ENCODE measurements at regions not wholly inside any gene's neighbourhood (a gene's known extent, or its start where the extent isn't known, plus 50 kb on each side); places are given as distances from the start of the nearest gene placed in this dataset.
"Not testable (repeated sequence)": the region's sequence is repeated elsewhere in the genome, so short reads cannot be mapped to it uniquely, and the experiment has no call there.

DNA sequence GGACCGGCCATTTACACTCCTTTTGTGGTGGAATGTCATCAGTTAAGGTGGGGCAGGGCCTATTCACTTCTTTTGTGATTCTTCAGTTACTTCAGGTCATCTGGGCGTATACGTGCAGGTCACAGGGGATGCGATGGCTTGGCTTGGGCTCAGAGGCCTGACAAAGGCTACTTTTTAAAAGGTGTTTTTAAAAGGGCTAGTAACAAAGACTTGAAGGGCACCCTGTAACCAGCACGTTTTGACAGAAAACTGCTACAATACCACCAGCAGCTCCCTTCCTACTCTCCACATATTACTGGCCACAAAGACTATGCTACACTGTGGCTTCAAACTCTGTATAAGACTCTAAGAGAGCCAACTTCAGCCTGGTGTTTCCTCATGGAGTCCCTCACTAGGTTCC lies 151.6 kb upstream of the KCTD3 start:
- not testable (repeated sequence) for DNase-seq (ENCODE audit: low read depth); H3K9ac ChIP-seq (ENCODE audit: low read length); H3K27me3 Mint-ChIP-seq (ENCODE audit: low read depth, unreplicated experiment); H3K79me2 ChIP-seq (ENCODE audit: insufficient read depth, low read length); H3K36me3 Mint-ChIP-seq (ENCODE audit: low read depth, unreplicated experiment); H3K4me1 ChIP-seq (ENCODE audit: insufficient read depth, low read length); H2AFZ ChIP-seq (ENCODE audit: low read depth, low read length); FAIRE-seq; H4K20me1 ChIP-seq (ENCODE audit: insufficient read depth, low read length); H3K27me3 ChIP-seq (ENCODE audit: insufficient read depth, low read length); H3K27ac ChIP-seq (ENCODE audit: low read depth, low read length); H3K4me2 ChIP-seq (ENCODE audit: low read length); H3K4me1 Mint-ChIP-seq (ENCODE audit: low read depth, unreplicated experiment); H3K36me3 ChIP-seq (ENCODE audit: insufficient read depth, low read length); H3K4me3 Mint-ChIP-seq (ENCODE audit: unreplicated experiment); H3K9me3 Mint-ChIP-seq (ENCODE audit: unreplicated experiment); H3K27ac Mint-ChIP-seq (ENCODE audit: unreplicated experiment); H3K4me3 ChIP-seq (ENCODE audit: insufficient read depth, low read depth, low read length); H3K9me3 ChIP-seq (ENCODE audit: insufficient read depth, low read depth, low read length)

DNA sequence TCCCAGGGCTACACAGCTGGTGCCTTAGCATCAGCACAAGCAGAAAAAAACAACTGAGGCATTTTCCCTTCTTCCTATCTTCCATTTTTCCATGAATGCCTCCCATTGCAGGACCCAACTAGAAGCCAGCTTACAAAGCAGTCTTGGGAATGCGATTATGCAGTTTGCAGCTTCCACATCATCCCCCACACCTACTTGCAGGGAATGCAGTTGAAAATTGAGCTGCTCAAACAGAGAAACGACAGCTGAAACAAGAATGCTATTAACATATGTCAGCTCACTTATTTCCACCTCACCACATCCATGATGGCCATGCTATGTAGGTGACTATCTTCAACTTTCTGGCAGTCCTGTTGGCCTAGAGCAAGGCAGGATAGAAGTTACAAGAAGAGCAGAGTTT lies 150.6 kb upstream of the KCTD3 start:
- Mint-ChIP-seq H3K4me3 (ENCODE audit: unreplicated experiment) (no peak overlapping the region), H3K27ac (ENCODE audit: unreplicated experiment) (no peak overlapping the region), H3K36me3 (ENCODE audit: low read depth, unreplicated experiment) (no peaks in the 10 kb centered on the region), H3K4me1 (ENCODE audit: low read depth, unreplicated experiment) (peaks cover 6% of the 10 kb centered on the region), H3K9me3 (ENCODE audit: unreplicated experiment) (no peaks in the 10 kb centered on the region), H3K27me3 (ENCODE audit: low read depth, unreplicated experiment) (no peaks in the 10 kb centered on the region)
- Histone ChIP-seq H4K20me1 (ENCODE audit: insufficient read depth, low read length) (no peaks in the 10 kb centered on the region), H3K9me3 (ENCODE audit: insufficient read depth, low read depth, low read length) (no peaks in the 10 kb centered on the region), H3K4me3 (ENCODE audit: insufficient read depth, low read depth, low read length) (no peak overlapping the region), H3K4me1 (ENCODE audit: insufficient read depth, low read length) (peaks cover 3% of the 10 kb centered on the region), H3K27me3 (ENCODE audit: insufficient read depth, low read length) (no peaks in the 10 kb centered on the region), H3K27ac (ENCODE audit: low read depth, low read length) (no peak overlapping the region), H2AFZ (ENCODE audit: low read depth, low read length) (no peak overlapping the region), H3K4me2 (ENCODE audit: low read length) (no peak overlapping the region), H3K9ac (ENCODE audit: low read length) (no peak overlapping the region), H3K79me2 (ENCODE audit: insufficient read depth, low read length) (no peaks in the 10 kb centered on the region), H3K36me3 (ENCODE audit: insufficient read depth, low read length) (no peaks in the 10 kb centered on the region)
- DNase-seq (ENCODE audit: low read depth) (no peak), FAIRE-seq (no peak)
- TF ChIP-seq, protein P1, sequence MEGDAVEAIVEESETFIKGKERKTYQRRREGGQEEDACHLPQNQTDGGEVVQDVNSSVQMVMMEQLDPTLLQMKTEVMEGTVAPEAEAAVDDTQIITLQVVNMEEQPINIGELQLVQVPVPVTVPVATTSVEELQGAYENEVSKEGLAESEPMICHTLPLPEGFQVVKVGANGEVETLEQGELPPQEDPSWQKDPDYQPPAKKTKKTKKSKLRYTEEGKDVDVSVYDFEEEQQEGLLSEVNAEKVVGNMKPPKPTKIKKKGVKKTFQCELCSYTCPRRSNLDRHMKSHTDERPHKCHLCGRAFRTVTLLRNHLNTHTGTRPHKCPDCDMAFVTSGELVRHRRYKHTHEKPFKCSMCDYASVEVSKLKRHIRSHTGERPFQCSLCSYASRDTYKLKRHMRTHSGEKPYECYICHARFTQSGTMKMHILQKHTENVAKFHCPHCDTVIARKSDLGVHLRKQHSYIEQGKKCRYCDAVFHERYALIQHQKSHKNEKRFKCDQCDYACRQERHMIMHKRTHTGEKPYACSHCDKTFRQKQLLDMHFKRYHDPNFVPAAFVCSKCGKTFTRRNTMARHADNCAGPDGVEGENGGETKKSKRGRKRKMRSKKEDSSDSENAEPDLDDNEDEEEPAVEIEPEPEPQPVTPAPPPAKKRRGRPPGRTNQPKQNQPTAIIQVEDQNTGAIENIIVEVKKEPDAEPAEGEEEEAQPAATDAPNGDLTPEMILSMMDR (IDR thresholded peaks at IDR 0.05; ENCODE audit: insufficient read depth, low read depth, low read length) = no peak
- TF ChIP-seq EZH2 (IDR thresholded peaks at IDR 0.05; ENCODE audit: insufficient read depth, low read length) = no peak

DNA sequence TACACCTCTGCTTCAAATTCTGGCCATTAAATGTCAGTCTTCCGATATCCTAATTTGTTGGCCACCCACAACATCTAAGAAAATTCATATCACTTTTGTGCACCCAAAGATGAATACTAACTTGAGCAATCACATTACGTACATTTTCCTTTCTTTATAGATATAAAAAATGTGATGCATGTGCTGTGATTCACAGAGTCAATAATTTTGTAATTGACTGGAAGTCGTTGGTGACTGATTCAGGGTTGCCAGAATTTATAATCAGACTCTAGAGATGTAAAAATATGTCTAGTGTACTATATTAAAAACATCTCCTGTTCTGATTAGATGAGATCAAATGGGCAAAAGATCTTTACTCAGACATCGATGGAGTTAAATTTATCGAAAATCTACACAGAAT lies 150.0 kb upstream of the KCTD3 start:
- no peak overlapping the region for H3K4me3 Mint-ChIP-seq (ENCODE audit: unreplicated experiment)
- H3K27ac Mint-ChIP-seq (ENCODE audit: unreplicated experiment) = no peak overlapping the region
- no peak for TF ChIP-seq EZH2 (IDR thresholded peaks at IDR 0.05; ENCODE audit: insufficient read depth, low read length)
- TF ChIP-seq, protein P1 (IDR thresholded peaks at IDR 0.05; ENCODE audit: insufficient read depth, low read depth, low read length) = no peak
- no peak overlapping the region for H3K27ac ChIP-seq (ENCODE audit: low read depth, low read length)
- H3K4me1 ChIP-seq (ENCODE audit: insufficient read depth, low read length) = peaks cover 3% of the 10 kb centered on the region
- peaks cover 6% of the 10 kb centered on the region for H3K4me1 Mint-ChIP-seq (ENCODE audit: low read depth, unreplicated experiment)
- no peaks in the 10 kb centered on the region for H3K27me3 Mint-ChIP-seq (ENCODE audit: low read depth, unreplicated experiment)
- H3K36me3 ChIP-seq (ENCODE audit: insufficient read depth, low read length) = no peaks in the 10 kb centered on the region
- no peaks in the 10 kb centered on the region for H4K20me1 ChIP-seq (ENCODE audit: insufficient read depth, low read length)
- DNase-seq (ENCODE audit: low read depth) = no peak
- H3K4me2 ChIP-seq (ENCODE audit: low read length) = no peak overlapping the region
- FAIRE-seq = no peak
- H3K4me3 ChIP-seq (ENCODE audit: insufficient read depth, low read depth, low read length) = no peak overlapping the region
- no peaks in the 10 kb centered on the region for H3K27me3 ChIP-seq (ENCODE audit: insufficient read depth, low read length)
- H2AFZ ChIP-seq (ENCODE audit: low read depth, low read length) = no peak overlapping the region
- no peaks in the 10 kb centered on the region for H3K9me3 ChIP-seq (ENCODE audit: insufficient read depth, low read depth, low read length)
- H3K9ac ChIP-seq (ENCODE audit: low read length) = no peak overlapping the region
- H3K36me3 Mint-ChIP-seq (ENCODE audit: low read depth, unreplicated experiment) = no peaks in the 10 kb centered on the region
- no peaks in the 10 kb centered on the region for H3K9me3 Mint-ChIP-seq (ENCODE audit: unreplicated experiment)
- no peaks in the 10 kb centered on the region for H3K79me2 ChIP-seq (ENCODE audit: insufficient read depth, low read length)

Measured in astrocyte (in vitro differentiated cells and primary cell).